Stimulated activated CD4-positive, alpha-beta T cell treated with anti-CD3 and anti-CD28 coated beads, Interleukin-15, amount 100 ng/mL, for 24 hours (primary cell): ENCODE measurements at regions not wholly inside any gene's neighbourhood (a gene's known extent, or its start where the extent isn't known, plus 50 kb on each side); places are given as distances from the start of the nearest gene placed in this dataset.
"Not testable (repeated sequence)": the region's sequence is repeated elsewhere in the genome, so short reads cannot be mapped to it uniquely, and the experiment has no call there.

Experiments used
- DNase-seq: peaks from one replicate; pipeline ENCODE4 v3.0.0-alpha.2; 2020

DNA sequence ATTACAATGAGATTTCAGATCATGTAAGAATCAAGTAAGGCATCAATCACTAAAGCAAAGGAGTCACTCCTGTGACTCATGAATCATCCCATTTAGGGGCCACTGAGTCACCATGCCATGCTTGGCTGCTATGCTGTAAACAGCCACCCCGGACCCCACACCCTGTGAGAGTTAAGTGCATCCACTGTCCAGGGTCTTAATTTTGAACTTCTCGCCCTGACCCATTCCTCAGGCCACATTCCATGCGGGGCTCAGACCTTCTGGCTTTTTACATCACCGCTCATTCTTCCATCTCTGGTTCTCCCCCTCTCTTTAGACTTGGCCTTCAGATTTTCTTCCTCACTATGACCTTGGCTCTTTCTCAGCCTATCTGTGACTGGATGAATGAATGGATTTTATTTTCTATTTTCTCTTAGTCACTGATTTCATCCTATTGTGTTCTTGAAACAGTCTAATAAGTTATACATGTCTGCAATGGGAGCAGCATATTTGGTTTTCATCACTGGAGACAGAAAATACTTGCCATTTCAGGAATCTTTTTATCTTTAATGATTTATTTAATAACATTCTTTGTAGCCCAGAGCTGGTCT is 239.6 kb downstream of the SKIDA1 start:
- peak; percentile 2 for DNase-seq

DNA sequence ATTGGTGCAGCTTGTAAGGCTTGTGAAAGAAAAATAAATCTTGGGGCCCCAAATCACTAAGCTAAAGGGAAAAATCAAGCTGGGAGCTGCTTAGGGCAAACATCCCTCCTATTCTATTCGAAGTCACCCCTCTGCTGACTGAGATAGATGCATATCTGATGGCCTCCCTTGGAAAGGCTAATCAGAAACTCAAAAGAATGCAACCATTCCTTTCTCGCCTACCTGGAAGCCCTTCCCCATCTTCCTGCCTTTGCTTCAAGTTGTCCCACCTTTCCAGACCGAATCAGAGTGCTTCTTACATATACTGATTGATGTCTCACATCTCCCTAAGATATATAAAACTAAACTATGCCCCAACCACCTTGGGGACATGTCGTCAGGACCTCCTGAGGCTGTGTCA is 240.3 kb downstream of the SKIDA1 start:
- no peak for DNase-seq

DNA sequence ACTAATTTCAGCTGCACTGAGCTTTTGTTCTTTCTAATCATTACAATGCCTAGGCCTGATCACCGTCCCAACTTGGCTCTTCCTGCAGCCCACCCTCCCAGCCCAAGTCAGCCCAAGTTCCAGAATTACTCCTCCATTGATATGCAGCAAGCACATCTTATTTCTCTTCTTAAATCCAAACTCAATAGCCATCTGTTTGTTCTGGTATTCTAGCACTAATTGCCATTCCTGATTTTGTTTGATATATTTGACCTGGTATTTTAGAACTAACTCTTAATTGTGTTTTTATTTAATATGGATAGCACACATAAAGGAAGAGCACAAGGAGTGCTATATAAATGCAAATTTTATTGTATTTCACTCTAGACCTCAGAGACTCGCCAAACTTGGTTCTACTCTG is 241.2 kb downstream of the SKIDA1 start:
- DNase-seq, result no peak

DNA sequence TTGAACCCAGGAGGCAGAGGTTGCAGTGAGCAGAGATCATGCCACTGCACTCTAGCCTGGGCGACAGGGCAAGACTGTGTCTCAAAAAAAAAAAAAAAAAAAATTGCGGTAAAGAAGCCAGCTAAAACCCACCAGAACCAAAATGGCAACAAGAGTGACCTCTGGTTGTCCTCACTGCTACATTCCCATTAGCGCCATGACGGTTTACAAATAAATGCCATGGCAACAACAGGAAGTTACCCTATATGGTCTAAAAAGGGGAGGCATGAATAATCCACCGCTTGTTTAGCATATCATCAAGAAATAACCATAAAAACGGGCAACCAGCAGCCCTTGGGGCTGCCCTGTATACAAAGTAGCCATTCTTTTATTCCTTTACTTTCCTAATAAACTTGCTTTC is 242.4 kb downstream of the SKIDA1 start:
- not testable (repeated sequence) for DNase-seq

DNA sequence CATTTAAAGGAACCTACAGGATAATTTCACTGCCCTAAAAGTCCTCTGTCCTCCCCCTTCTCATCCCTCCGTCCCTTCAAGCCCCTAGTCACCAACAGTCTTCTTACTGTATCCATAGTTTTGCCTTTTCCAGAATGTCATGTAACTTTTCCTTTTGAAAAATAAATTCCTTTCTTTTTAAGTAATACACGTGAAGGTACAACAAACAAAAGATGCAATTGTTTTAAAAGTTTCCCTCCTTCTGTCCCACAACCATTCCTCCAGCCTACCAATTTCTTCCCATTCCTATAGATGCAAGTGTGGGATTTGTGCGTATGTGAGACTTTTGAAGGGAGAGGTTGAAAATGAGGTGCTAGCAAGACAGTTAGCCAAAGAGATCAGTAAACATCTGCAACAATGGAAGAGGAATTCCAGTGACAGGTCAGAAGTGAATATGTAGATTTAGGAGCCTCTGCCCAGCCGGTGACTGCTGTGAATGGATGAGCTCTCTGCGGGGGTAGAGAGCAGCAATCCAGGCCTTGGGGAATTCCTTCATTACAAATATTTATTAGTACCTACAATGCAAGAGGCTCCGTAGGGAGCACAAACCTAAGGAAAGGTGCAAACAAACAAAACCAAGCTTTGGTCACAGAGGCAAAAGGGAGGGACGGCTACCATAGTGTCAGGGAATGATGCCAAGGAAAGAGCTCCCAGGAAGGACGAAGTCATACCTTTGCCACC is 243.6 kb downstream of the SKIDA1 start:
- no peak for DNase-seq

DNA sequence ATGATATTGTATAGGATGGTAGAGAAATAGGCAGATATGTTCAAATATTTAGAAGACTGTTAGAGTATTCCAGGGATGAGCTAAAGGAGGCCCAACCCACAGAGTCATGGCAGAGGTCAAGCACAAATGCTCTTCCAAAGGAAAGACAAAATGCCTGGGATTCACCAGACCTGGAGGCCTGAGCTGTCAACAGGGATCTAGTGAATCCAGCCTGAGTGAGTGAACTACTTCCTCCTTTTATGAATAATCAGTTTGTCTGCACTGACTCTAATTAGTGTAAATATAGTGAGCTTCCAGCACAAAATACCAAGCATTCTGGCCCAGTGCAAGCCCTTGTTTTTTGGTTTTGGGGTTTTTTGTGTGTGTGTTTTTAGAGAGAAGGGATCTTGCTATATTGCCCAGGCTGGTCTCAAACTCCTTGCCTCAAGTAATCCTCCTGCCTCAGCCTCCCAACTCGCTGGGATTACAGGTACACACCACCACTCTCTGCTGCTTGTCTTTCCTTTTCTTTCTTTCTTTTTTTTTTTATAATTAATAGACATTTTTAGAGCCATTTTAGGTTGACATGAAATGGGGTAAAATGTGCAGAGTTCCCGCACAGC is 244.4 kb downstream of the SKIDA1 start:
- no peak for DNase-seq

DNA sequence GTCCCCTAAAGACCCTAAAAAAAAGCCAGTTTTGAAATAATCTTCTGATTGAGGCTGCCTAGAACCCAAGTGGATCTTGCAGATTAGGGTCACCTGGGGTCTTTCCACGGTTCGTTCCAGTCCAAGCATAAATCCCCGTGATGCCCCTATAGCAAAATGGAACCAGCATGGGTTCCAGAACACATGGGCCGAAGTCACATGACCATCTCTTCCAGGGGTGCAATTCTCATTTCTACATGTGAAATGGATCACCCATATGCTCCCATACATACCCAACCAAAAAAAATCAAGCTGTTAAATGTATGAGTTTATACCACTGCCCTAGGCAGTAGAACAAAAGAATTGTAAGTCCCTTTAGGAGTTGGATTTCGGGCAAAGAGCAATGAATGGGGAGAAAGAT is 245.4 kb downstream of the SKIDA1 start:
- no peak for DNase-seq

DNA sequence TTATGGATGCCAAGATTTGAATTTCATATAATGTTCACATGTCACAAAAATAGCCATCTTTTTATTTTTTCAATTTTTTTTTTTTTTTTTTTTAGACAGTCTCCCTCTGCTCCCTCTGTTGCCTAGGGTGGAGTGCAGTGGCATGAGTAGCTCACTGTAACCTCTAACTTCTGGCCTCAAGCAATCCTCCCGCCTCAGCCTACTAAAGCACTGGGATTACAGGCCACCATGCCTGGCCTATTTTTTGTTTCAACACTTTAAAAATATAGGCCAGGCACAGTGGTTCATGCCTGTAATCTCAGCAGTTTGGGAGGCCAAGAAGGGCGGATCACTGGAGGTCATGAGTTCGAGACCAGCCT is 246.3 kb downstream of the SKIDA1 start:
- DNase-seq, result no peak

DNA sequence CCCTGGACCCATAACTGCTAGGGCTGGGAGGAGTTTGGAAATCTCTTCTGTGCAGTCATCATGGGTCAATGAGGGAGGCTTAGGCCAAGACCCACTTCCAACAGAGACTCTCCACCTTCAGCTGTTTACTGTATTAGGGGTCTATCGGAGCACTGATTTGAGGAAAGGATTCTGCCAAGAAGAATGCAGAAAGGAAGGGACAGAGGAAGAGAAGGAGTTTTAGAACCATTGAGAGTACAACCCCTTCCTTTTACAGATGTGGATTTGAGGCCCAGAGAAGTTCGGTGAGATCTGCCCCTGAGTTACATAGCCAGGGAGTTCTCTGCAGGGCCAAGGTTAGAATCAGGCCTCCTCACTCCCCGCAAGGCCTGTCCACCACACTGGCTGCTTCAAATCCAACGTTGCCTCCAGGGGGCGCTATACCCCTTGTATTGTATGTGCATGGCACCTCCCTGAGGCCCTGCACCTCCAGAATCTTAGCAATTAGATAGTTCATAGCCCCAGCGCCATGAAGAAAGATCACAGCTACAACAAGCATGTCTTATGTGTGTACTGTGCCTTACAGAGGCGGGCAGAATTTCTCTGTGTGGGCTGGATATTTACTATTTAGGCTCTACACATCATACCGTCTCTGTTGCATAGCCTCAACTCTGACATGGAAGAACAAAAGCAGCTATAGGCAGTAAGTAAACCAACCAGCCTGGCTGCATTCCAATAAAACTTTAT is 246.8 kb downstream of the SKIDA1 start:
- DNase-seq, result peak; percentile 89

DNA sequence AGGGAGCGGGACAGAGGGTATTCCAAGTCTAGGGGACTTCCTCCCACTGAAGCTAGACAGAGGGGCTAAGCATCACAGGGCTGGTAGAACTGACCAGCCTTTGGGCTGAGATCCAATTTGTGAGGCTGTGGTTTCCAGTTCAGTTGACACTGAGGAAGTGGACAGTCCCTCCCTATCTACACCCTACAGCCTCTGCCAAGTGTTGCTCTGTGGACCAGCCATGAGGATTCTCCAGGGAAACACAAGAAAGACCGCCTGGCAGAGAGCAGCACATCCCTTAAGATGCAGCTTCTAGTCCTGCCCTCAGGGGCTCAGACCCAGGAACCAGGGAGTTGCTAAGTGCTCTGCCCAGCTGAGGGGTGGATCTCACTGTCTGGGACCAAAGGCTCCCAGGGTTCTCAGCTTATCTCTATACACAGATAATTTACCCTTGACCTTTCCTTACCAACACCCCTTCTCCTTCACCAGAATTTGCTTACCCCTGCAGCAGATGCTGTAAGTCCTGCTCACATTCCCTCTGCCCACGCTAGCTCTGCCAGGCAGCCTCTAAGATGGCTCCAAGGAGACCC is 252.0 kb downstream of the SKIDA1 start:
- no peak for DNase-seq

DNA sequence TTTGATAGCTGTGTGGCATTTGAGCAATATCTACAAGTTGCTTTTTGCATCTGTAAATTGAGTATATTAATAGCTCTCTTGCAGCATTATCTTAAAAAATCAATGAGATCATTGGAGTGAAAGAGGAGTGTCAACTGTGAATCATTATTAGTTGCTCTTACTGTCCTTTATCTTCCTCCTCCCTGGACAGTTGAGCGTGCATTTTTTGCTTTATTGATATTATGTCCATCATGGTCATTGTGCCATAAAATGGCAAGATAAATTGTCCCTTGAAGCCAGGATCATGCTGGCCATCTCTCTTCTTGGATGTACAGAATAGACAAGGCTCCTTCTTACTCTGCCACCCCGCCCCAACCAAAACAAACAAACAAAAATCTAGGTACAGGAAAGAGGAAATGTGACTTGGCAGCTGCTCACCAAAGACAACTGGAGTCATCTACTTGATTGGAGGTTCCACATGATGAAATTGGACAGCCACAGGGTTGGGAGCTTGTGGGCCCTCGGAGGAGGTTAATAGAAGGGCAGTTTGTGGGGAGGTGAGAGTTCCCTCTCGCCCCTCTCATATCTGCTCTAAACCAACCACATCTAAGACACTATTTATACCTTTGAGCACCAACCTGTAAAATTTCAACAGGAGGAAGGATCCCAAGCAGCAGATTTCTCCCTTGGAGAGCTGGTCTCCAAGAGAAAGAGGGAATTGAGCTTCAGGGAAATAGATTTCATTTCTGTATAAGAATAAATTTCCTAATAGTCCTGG is 252.7 kb downstream of the SKIDA1 start:
- no peak for DNase-seq

DNA sequence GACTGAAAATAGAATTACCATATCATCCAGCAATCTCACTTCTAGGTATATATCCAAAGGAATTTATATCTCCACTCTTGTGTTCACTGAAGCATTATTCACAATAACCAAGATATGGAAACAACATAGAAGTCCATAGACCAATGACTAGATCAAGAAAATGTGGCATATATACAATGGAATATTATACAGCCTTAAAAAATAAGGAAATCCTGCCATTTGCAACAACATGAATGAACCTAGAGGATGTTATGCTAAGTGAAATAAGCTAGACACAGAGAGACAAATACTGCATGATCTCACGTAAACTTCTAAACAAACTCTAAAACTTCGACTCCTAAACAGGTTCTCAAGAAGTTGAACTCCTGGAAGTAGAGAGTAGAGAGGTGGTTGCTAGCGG is 254.5 kb downstream of the SKIDA1 start:
- no peak for DNase-seq

DNA sequence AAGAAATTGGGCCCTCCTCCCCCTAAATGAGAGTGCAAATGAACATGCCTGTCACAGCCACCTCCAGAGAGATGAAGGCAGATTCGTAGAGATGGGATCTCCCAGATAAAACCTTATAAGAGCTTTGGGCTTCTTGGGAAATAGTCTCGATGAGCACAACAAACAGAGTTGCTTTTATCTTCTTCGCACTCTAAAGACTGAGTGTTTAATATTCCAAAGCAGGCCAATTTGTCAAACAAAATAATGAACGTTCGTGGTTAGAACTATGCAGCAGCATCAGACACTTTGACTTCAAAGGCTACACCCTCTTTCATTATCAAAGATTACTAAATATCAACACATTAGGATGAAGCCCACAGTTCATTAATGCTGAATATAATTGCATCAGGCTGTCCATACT is 256.2 kb downstream of the SKIDA1 start:
- DNase-seq, result no peak

DNA sequence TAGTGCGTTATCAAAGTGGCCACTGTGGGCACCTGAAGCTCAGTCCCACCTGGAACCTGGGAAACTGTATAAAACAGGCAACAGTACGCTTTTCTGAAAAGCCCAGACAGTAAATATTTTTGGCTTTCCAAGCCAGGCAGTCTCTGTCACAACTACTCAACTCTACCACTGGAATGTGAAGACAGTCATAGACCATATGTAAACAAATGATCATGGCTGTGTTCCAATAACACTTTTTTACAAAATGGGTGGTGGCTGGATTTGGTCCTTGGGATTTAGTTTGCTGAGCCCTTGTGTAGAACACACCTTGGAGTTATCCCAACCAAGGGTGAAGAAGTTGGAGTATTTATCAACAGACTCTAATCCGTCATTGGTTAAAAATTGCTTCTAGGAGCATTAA is 259.9 kb downstream of the SKIDA1 start:
- DNase-seq, result no peak

DNA sequence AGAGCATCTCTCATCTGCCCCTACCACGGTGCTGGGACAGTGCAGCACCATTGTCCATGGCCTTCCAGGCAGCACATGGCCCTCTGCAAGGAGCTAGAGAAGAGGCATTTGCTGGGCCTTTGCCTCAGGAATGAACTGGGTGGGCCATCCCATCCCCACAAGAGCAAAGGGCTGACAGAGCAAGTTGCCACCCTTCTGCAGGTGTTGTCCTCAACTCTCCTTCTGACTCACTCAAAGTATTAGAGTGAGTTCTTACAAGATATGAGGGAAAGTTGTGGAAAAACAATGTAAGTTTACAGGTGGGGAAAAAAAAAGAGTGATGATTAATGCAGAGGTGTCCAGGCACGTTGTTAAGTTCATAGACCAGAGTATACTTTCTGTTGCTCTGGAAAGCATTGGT is 261.2 kb downstream of the SKIDA1 start:
- DNase-seq, result no peak

DNA sequence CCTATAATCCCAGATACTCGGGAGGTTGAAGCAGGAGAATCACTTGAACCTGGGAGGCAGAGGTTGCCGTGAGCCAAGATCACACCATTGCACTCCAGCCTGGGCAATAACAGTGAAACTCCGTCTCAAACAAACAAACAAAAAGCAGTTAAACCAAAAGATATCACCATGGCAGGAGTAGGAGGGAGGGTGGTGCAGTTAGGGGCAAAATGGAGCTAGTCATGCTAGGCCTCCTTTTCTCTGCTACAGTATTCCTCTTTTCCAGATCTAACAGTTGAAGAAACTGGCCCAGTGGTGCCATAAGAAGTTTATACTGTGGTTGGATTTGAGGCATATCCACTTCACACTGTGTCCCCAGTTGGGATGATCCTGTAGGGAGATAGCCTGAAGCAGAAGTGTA is 261.6 kb downstream of the SKIDA1 start:
- DNase-seq, result no peak

DNA sequence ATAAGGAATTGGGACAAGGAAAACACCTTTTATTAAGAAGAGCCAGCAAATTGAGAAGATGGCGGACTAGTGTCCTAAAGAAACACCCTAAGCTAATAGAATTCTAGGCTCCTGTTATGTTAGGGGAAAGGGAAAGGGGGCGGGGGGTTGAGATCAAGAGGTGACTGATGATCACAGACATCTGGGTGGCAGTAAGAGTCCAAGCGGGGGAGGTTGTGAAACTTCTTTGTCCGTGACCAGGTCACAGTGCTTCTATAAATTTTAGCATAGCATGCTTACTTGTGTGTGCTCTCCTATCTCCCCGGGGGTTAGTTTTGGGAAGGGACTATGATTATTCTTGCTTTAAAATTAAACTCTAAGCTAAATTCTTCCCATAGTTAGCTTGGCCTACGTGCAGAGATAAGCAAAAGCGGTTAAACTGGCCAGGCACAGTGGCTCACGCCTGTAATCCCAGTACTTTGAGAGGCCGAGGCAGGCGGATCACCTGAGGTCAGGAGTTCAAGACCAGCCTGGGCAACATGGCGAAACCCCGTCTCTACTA is 262.1 kb downstream of the SKIDA1 start:
- no peak for DNase-seq

DNA sequence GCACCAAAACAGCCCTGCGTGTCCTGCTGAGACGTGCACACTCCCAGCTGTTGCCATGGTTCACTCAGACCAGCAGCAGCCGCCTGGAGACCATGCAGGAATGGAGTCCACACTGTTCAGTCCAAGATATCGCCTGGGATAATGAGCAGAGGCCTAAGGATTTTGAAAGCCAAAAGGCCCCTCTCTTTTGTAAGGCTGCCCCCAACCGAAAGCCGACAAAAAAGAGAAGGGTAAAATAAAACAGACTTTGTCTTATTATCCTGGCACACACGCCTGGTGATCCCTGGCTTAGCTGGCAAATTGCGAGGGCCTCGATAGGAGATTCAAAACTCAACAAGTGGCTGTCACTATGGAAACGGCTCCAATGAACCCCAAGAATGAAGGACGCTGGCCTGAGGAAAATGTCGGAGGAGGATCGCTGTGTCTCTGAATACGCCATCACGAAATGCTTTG is 263.6 kb downstream of the SKIDA1 start:
- DNase-seq, result no peak

DNA sequence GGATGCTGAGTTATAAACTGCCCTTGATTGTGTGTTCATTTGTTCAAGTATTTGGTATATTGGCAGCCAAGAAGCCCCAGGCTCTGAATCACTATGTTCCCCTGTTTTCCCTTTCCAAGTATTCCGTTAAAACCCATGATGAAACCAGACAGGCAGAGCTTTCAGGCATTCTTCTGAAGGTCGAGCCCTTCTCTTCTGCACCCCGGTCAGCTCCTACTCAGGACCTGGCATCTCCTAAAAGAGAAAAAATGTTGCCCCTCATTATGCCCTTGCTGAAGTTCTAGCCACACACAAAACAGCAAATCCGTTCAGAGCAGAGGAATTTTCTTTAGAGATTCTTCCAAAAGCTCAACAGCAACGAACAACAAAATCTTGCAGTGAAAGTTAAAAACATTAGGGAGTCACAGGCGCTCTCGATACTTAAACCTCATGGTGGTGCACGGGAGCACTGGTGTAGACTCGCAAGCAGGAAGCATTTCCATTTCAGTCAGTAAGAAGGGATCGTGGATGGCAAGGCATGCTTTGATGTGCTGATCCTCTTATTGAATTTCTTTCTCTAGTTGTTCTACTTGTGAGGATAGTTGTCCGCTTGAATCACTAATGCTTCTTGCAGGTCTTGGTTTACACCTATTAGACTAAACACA is 264.9 kb downstream of the SKIDA1 start:
- DNase-seq, result no peak

DNA sequence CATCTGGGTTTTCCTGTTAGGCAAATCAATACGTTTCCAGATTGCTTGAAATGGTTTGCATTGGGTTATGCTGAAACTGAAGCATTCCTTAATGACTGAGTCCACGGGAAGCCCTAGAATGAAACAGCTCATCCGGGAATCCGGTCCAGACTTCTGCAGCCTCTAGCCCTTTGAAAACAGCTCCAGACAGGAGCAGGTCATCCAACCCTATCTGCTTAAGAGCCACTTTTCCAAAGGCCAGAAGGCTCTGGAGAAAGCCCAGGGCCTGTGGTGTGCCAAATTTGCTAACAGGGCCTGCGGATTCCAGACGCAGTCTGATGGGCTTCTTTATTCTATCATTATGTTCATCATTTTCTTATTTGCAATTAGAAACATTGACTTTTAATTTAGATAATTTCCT is 265.4 kb downstream of the SKIDA1 start:
- DNase-seq, result no peak

DNA sequence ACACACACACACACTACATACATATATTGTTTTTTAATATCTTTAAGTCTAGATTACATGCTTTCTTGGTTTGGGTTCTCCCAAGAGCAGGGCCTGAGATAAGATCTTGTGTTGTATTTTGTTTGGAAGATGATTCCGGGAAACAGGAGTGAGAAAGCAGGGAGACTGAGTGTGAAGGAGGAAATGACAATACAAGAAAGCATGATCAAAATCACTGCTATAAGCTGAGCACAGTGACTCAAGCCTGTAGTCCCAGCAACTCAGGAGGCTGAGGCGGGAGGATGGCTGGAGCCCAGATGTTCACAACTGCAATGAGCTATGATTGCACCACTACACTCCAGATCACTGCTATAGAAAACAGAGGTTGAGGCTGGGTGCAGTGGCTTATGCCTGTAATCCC is 267.6 kb downstream of the SKIDA1 start:
- no peak for DNase-seq

DNA sequence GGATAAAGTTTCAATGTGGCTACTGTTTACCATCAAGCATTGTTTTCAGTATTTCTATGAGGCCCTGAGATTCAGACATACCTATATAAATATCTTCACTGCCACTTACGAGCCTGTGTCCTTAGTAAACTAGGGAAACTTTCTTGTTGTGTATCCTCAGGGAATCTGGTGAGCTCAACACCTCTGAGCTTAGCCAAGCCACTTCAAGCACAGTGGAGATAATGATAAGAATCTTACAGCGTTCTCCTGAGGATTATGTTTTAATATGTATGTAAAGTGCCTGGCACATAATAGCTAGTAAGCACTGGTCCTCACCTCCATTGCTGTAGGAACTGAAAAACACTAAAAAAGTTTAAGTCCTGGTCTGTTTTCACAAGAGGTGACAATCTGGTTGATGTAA is 268.3 kb downstream of the SKIDA1 start:
- DNase-seq, result no peak
